ENCODE measurements at regions not wholly inside any gene's neighbourhood (a gene's known extent, or its start where the extent isn't known, plus 50 kb on each side); places are given as distances from the start of the nearest gene placed in this dataset.

GRCh38 chr2:56102098-56102497 is 81.7 kb upstream of the CCDC85A start:
- H3K4me3 ChIP-seq (ENCODE audit: control insufficient read depth in 2 of 3, extremely low read depth in 1 of 3, insufficient read depth in 2 of 3, low read depth in 1 of 3, low read length in 3 of 3): no peak overlapping the region
- dilution Hi-C loops (cut with MboI; ENCODE audit: extremely low pct_ligation_motif_present, low sequenced_read_pairs): no loop called here

GRCh38 chr2:56102866-56103265 is 80.9 kb upstream of the CCDC85A start:
- no peak overlapping the region for H3K4me3 ChIP-seq (ENCODE audit: control insufficient read depth in 2 of 3, extremely low read depth in 1 of 3, insufficient read depth in 2 of 3, low read depth in 1 of 3, low read length in 3 of 3)
- no peak overlapping the region for H3K4me2 ChIP-seq (ENCODE audit: control insufficient read depth, extremely low read depth, insufficient read depth, low read depth, low read length)
- dilution Hi-C loops (cut with MboI; ENCODE audit: extremely low pct_ligation_motif_present, low sequenced_read_pairs): no loop called here
- DNase-seq (ENCODE audit: low read depth, low spot score) (no peak), FAIRE-seq (no peak)
- TF ChIP-seq EZH2 (IDR thresholded peaks at IDR 0.05; ENCODE audit: low read length) (no peak), CTCF (optimal IDR thresholded peaks at IDR 0.05 in 1 of 3, IDR thresholded peaks at IDR 0.05 in 1 of 3, conservative IDR thresholded peaks at IDR 0.05 in 1 of 3; ENCODE audit: extremely low read depth in 1 of 3, insufficient read depth in 2 of 3, low read length in 3 of 3) (no peak)
- no peak overlapping the region for H3K27ac ChIP-seq (ENCODE audit: control insufficient read depth, insufficient read depth, low read length)
- no peaks in the 10 kb centered on the region for H3K9me3 ChIP-seq (ENCODE audit: control insufficient read depth, low read depth, low read length)
- H3K9ac ChIP-seq (ENCODE audit: control insufficient read depth, extremely low read depth, insufficient read depth, low read length): no peak overlapping the region
- no peaks in the 10 kb centered on the region for H3K9me1 ChIP-seq (ENCODE audit: control insufficient read depth, extremely low read depth, insufficient read depth, low read length)
- H3K27me3 ChIP-seq (ENCODE audit: control insufficient read depth, extremely low read depth, insufficient read depth, low read length): no peaks in the 10 kb centered on the region
- no peaks in the 10 kb centered on the region for H3K4me1 ChIP-seq (ENCODE audit: control insufficient read depth, extremely low read depth, insufficient read depth, low read length)
- H2AFZ ChIP-seq (ENCODE audit: control insufficient read depth, low read length): no peak overlapping the region
- H3K79me2 ChIP-seq (ENCODE audit: control insufficient read depth, insufficient read depth, low read length): no peaks in the 10 kb centered on the region
- H3K36me3 ChIP-seq (ENCODE audit: control insufficient read depth in 2 of 2, extremely low read depth in 1 of 2, insufficient read depth in 2 of 2, low read length in 2 of 2): no peaks in the 10 kb centered on the region
- H4K20me1 ChIP-seq (ENCODE audit: control insufficient read depth, extremely low read depth, insufficient read depth, low read length): no peaks in the 10 kb centered on the region

More at GRCh38 chr2:56102098-56102497, 81.7 kb upstream of the CCDC85A start:
- Histone ChIP-seq H3K4me1 (ENCODE audit: control insufficient read depth, extremely low read depth, insufficient read depth, low read length) (no peaks in the 10 kb centered on the region), H3K9ac (ENCODE audit: control insufficient read depth, extremely low read depth, insufficient read depth, low read length) (no peak overlapping the region), H2AFZ (ENCODE audit: control insufficient read depth, low read length) (no peak overlapping the region), H3K27ac (ENCODE audit: control insufficient read depth, insufficient read depth, low read length) (no peak overlapping the region), H3K27me3 (ENCODE audit: control insufficient read depth, extremely low read depth, insufficient read depth, low read length) (no peaks in the 10 kb centered on the region), H3K79me2 (ENCODE audit: control insufficient read depth, insufficient read depth, low read length) (no peaks in the 10 kb centered on the region), H3K36me3 (ENCODE audit: control insufficient read depth in 2 of 2, extremely low read depth in 1 of 2, insufficient read depth in 2 of 2, low read length in 2 of 2) (no peaks in the 10 kb centered on the region), H3K4me2 (ENCODE audit: control insufficient read depth, extremely low read depth, insufficient read depth, low read depth, low read length) (no peak overlapping the region), H3K9me1 (ENCODE audit: control insufficient read depth, extremely low read depth, insufficient read depth, low read length) (no peaks in the 10 kb centered on the region), H3K9me3 (ENCODE audit: control insufficient read depth, low read depth, low read length) (no peaks in the 10 kb centered on the region), H4K20me1 (ENCODE audit: control insufficient read depth, extremely low read depth, insufficient read depth, low read length) (no peaks in the 10 kb centered on the region)
- no peak for DNase-seq (ENCODE audit: low read depth, low spot score)
- TF ChIP-seq CTCF (optimal IDR thresholded peaks at IDR 0.05 in 1 of 3, IDR thresholded peaks at IDR 0.05 in 1 of 3, conservative IDR thresholded peaks at IDR 0.05 in 1 of 3; ENCODE audit: extremely low read depth in 1 of 3, insufficient read depth in 2 of 3, low read length in 3 of 3) (no peak), EZH2 (IDR thresholded peaks at IDR 0.05; ENCODE audit: low read length) (no peak)
- no peak for FAIRE-seq
